Fibroblast of lung (primary cell): ENCODE measurements at regions not wholly inside any gene's neighbourhood (a gene's known extent, or its start where the extent isn't known, plus 50 kb on each side); places are given as distances from the start of the nearest gene placed in this dataset.

Source experiments
- CTCF ChIP-seq, 2 donors: IDR thresholded peaks in 1 of 2; conservative IDR thresholded peaks in 1 of 2; 1 replicate in 1 of 2; 2 replicates in 1 of 2; pipeline ENCODE4 v1.5.1; 2011 to 2012; ENCODE audit warnings: low read length in 2 of 2, control low read depth in 1 of 2, inconsistent platforms in 1 of 2, low read depth in 1 of 2, mild to moderate bottlenecking in 1 of 2
- EZH2 ChIP-seq: IDR thresholded peaks from 2 replicates; pipeline ENCODE4 v1.5.1; 2012; ENCODE audit warnings: low read length, control low read depth, mild to moderate bottlenecking; ENCODE audit errors: missing control alignments

- TF ChIP-seq CTCF (conservative IDR thresholded peaks at IDR 0.05 in 1 of 2, IDR thresholded peaks at IDR 0.05 in 1 of 2; ENCODE audit: low read depth in 1 of 2, low read length in 2 of 2) (no peak), EZH2 (no peak)
Measured at GRCh38 chr18:75351409-75351808, 76.1 kb downstream of the SMIM21 start.
